ENCODE measurements at regions not wholly inside any gene's neighbourhood (a gene's known extent, or its start where the extent isn't known, plus 50 kb on each side); places are given as distances from the start of the nearest gene placed in this dataset.
"Not testable (repeated sequence)": the region's sequence is repeated elsewhere in the genome, so short reads cannot be mapped to it uniquely, and the experiment has no call there.

- in situ Hi-C loops (cut with HindIII; ENCODE audit: low pct_ligation_motif_present, low pct_unique_long_range_greater_than_20kb, low sequenced_read_pairs); DNase-seq: not testable (repeated sequence)
Measured at GRCh38 chr6:102808944-102809505, 1415.5 kb downstream of the GRIK2 start.

GRCh38 chr6:102799051-102799450 lies 1405.5 kb downstream of the GRIK2 start:
- in situ Hi-C loops (cut with HindIII; ENCODE audit: low pct_ligation_motif_present, low pct_unique_long_range_greater_than_20kb, low sequenced_read_pairs): no loop called here
- no peak for DNase-seq

GRCh38 chr6:102798636-102799035 lies 1405.1 kb downstream of the GRIK2 start:
- no peak for DNase-seq
- in situ Hi-C loops (cut with HindIII; ENCODE audit: low pct_ligation_motif_present, low pct_unique_long_range_greater_than_20kb, low sequenced_read_pairs): no loop called here

- no peak for DNase-seq
- in situ Hi-C loops (cut with HindIII; ENCODE audit: low pct_ligation_motif_present, low pct_unique_long_range_greater_than_20kb, low sequenced_read_pairs): no loop called here
Measured at GRCh38 chr6:102793752-102794151, 1400.2 kb downstream of the GRIK2 start.

GRCh38 chr6:102774326-102774725 lies 1380.8 kb downstream of the GRIK2 start:
- DNase-seq: no peak
- in situ Hi-C loops (cut with HindIII; ENCODE audit: low pct_ligation_motif_present, low pct_unique_long_range_greater_than_20kb, low sequenced_read_pairs): no loop called here

- in situ Hi-C loops (cut with HindIII; ENCODE audit: low pct_ligation_motif_present, low pct_unique_long_range_greater_than_20kb, low sequenced_read_pairs): no loop called here
- DNase-seq: no peak
Measured at GRCh38 chr6:102773636-102774035, 1380.1 kb downstream of the GRIK2 start.

GRCh38 chr6:102766963-102767362 lies 1373.5 kb downstream of the GRIK2 start:
- no peak for DNase-seq
- in situ Hi-C loops (cut with HindIII; ENCODE audit: low pct_ligation_motif_present, low pct_unique_long_range_greater_than_20kb, low sequenced_read_pairs): no loop called here

- no peak for DNase-seq
- in situ Hi-C loops (cut with HindIII; ENCODE audit: low pct_ligation_motif_present, low pct_unique_long_range_greater_than_20kb, low sequenced_read_pairs): no loop called here
Measured at GRCh38 chr6:102764317-102764716, 1370.8 kb downstream of the GRIK2 start.

- in situ Hi-C loops (cut with HindIII; ENCODE audit: low pct_ligation_motif_present, low pct_unique_long_range_greater_than_20kb, low sequenced_read_pairs): no loop called here
Measured at GRCh38 chr6:102763891-102764290, 1370.4 kb downstream of the GRIK2 start.

GRCh38 chr6:102761872-102762271 lies 1368.4 kb downstream of the GRIK2 start:
- DNase-seq: no peak
- in situ Hi-C loops (cut with HindIII; ENCODE audit: low pct_ligation_motif_present, low pct_unique_long_range_greater_than_20kb, low sequenced_read_pairs): no loop called here

More at GRCh38 chr6:102763891-102764290, 1370.4 kb downstream of the GRIK2 start:
- DNase-seq: no peak

- in situ Hi-C loops (cut with HindIII; ENCODE audit: low pct_ligation_motif_present, low pct_unique_long_range_greater_than_20kb, low sequenced_read_pairs): no loop called here
- no peak for DNase-seq
Measured at GRCh38 chr6:102759415-102759814, 1365.9 kb downstream of the GRIK2 start.

- in situ Hi-C loops (cut with HindIII; ENCODE audit: low pct_ligation_motif_present, low pct_unique_long_range_greater_than_20kb, low sequenced_read_pairs); DNase-seq: not testable (repeated sequence)
Measured at GRCh38 chr6:102758536-102758935, 1365.0 kb downstream of the GRIK2 start.

- DNase-seq: no peak
- in situ Hi-C loops (cut with HindIII; ENCODE audit: low pct_ligation_motif_present, low pct_unique_long_range_greater_than_20kb, low sequenced_read_pairs): no loop called here
Measured at GRCh38 chr6:102749210-102749971, 1355.9 kb downstream of the GRIK2 start.

- no peak for DNase-seq
- in situ Hi-C loops (cut with HindIII; ENCODE audit: low pct_ligation_motif_present, low pct_unique_long_range_greater_than_20kb, low sequenced_read_pairs): no loop called here
Measured at GRCh38 chr6:102746941-102747340, 1353.4 kb downstream of the GRIK2 start.

- DNase-seq: no peak
- in situ Hi-C loops (cut with HindIII; ENCODE audit: low pct_ligation_motif_present, low pct_unique_long_range_greater_than_20kb, low sequenced_read_pairs): no loop called here
Measured at GRCh38 chr6:102742754-102743356, 1349.3 kb downstream of the GRIK2 start.

GRCh38 chr6:102742028-102742427 lies 1348.5 kb downstream of the GRIK2 start:
- no peak for DNase-seq
- in situ Hi-C loops (cut with HindIII; ENCODE audit: low pct_ligation_motif_present, low pct_unique_long_range_greater_than_20kb, low sequenced_read_pairs): no loop called here

- no peak for DNase-seq
Measured at GRCh38 chr6:102736941-102737368, 1343.4 kb downstream of the GRIK2 start.

GRCh38 chr6:102732898-102733297 lies 1339.4 kb downstream of the GRIK2 start:
- in situ Hi-C loops (cut with HindIII; ENCODE audit: low pct_ligation_motif_present, low pct_unique_long_range_greater_than_20kb, low sequenced_read_pairs): no loop called here
- no peak for DNase-seq

More at GRCh38 chr6:102736941-102737368, 1343.4 kb downstream of the GRIK2 start:
- in situ Hi-C loops (cut with HindIII; ENCODE audit: low pct_ligation_motif_present, low pct_unique_long_range_greater_than_20kb, low sequenced_read_pairs): no loop called here

- DNase-seq; in situ Hi-C loops (cut with HindIII; ENCODE audit: low pct_ligation_motif_present, low pct_unique_long_range_greater_than_20kb, low sequenced_read_pairs): not testable (repeated sequence)
Measured at GRCh38 chr6:102722086-102722485, 1328.6 kb downstream of the GRIK2 start.
